RWPE2 (cell line): ENCODE measurements at regions not wholly inside any gene's neighbourhood (a gene's known extent, or its start where the extent isn't known, plus 50 kb on each side); places are given as distances from the start of the nearest gene placed in this dataset.

Experiments used
- ATAC-seq: fragments of 200-7000 bp; cut with Tn5 transposase; 3 replicates; pipeline ENCODE4 v1.9.1; 2021; ENCODE audit warnings: low read depth
- DNase-seq: peaks from one replicate; pipeline ENCODE4 v3.0.0-alpha.2; 2020; ENCODE audit warnings: low spot score
- H3K27ac ChIP-seq: fragments of 450-650 bp; 2 replicates; pipeline ENCODE4 v1.5.1; 2017; ENCODE audit warnings: mild to moderate bottlenecking; ENCODE audit not compliant: poor library complexity, severe bottlenecking
- H3K27me3 ChIP-seq: fragments of 250-450 bp; sonication (Bioruptor Pico); 2 replicates; pipeline ENCODE4 v1.5.1; 2021; ENCODE audit warnings: mild to moderate bottlenecking, moderate library complexity; ENCODE audit not compliant: insufficient read depth, poor library complexity, severe bottlenecking
- H3K36me3 ChIP-seq: fragments of 250-450 bp; sonication (Bioruptor Pico); 2 replicates; pipeline ENCODE4 v1.5.1; 2020; ENCODE audit warnings: low read depth, mild to moderate bottlenecking, moderate library complexity
- H3K4me1 ChIP-seq: fragments of 250-450 bp; sonication (Bioruptor Pico); 2 replicates; pipeline ENCODE4 v1.5.1; 2021; ENCODE audit warnings: mild to moderate bottlenecking, moderate library complexity; ENCODE audit not compliant: insufficient read depth, poor library complexity, severe bottlenecking
- H3K4me3 ChIP-seq: fragments of 250-450 bp; sonication (Bioruptor Pico); 2 replicates; pipeline ENCODE4 v1.5.1; 2021; ENCODE audit warnings: mild to moderate bottlenecking, moderate library complexity; ENCODE audit not compliant: severe bottlenecking
- H3K9me3 ChIP-seq: fragments of 250-450 bp; sonication (Bioruptor Pico); 2 replicates; pipeline ENCODE4 v1.5.1; 2021; ENCODE audit warnings: mild to moderate bottlenecking, moderate library complexity; ENCODE audit not compliant: severe bottlenecking
- TF ChIP-seq, protein P1 (sequence below): fragments of 450-650 bp; IDR thresholded peaks from one replicate; pipeline ENCODE4 v1.5.1; 2017; ENCODE audit warnings: mild to moderate bottlenecking, moderate library complexity; ENCODE audit not compliant: poor library complexity, severe bottlenecking

DNA sequence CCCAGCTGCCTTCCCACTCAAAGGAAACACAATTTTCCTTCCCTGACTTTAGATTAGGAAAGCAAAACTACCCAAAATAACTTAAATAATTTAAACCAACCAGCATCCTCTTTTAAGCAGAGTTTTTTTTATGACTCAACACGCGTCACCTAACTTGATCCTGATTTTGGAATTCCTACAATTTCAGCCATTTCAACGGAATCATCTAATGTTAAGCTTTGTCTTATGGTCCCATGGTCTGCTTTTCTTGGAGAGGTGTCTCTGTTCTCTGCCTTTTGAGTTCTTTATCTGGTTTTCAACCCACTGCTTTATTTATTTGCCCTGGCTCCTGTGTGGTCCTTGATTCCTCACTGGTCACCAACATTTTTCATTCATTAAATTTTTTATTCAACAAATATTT lies 219.2 kb upstream of the ARHGEF26 start:
- Histone ChIP-seq H3K4me1 (peaks cover 11% of the 10 kb centered on the region), H3K27ac (peak overlapping the region; percentile 59), H3K9me3 (no peaks in the 10 kb centered on the region), H3K36me3 (no peaks in the 10 kb centered on the region), H3K4me3 (no peak overlapping the region), H3K27me3 (no peaks in the 10 kb centered on the region)
- TF ChIP-seq, protein P1, sequence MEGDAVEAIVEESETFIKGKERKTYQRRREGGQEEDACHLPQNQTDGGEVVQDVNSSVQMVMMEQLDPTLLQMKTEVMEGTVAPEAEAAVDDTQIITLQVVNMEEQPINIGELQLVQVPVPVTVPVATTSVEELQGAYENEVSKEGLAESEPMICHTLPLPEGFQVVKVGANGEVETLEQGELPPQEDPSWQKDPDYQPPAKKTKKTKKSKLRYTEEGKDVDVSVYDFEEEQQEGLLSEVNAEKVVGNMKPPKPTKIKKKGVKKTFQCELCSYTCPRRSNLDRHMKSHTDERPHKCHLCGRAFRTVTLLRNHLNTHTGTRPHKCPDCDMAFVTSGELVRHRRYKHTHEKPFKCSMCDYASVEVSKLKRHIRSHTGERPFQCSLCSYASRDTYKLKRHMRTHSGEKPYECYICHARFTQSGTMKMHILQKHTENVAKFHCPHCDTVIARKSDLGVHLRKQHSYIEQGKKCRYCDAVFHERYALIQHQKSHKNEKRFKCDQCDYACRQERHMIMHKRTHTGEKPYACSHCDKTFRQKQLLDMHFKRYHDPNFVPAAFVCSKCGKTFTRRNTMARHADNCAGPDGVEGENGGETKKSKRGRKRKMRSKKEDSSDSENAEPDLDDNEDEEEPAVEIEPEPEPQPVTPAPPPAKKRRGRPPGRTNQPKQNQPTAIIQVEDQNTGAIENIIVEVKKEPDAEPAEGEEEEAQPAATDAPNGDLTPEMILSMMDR, result no peak
- DNase-seq (no peak), ATAC-seq (no peak)

DNA sequence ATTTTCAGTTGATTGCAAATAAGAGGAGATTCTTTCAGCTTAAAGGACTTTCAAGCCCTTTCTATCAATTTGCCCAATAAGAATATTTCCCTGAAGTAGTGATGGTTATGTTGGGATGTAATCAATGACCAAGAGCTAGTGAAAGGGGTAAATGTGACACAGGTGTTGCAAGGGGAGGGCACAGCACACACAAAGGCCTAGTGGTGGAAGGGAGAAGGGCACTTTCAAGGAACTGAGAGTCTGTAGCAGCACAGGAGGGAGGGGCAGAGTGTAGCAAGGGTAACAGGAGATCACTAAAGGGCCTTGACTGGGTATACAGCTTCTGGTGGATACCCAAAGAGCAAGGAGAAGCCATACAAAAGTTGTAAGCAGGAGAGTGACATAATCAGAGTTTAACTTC lies 217.8 kb upstream of the ARHGEF26 start:
- TF ChIP-seq, protein P1, result no peak
- no peak for ATAC-seq

DNA sequence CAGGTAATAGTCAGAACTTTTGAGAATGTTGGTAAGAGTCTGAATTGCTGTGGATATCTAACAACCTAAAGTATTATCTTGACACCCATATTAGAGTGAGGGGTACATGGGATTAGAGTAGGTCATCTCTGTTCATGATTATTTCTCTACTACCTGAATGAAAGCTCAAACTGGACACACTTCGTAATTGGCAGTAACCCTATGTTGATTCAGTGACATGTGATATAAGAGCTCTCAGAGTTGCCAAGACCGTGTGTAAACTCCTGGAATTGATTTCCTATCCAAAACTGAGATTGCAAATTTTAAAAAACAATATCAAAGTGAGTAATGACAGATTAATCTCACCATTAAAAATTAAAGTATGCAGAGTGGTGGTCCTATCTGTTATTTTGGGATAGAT lies 214.8 kb upstream of the ARHGEF26 start:
- TF ChIP-seq, protein P1, result no peak
- no peak overlapping the region for H3K4me3 ChIP-seq
- H3K27me3 ChIP-seq, result no peaks in the 10 kb centered on the region
- H3K27ac ChIP-seq, result no peak overlapping the region
- H3K9me3 ChIP-seq, result no peaks in the 10 kb centered on the region
- DNase-seq (no peak), ATAC-seq (no peak)
- peaks cover 8% of the 10 kb centered on the region for H3K4me1 ChIP-seq
- H3K36me3 ChIP-seq, result no peaks in the 10 kb centered on the region

More for the DNA sequence above, 217.8 kb upstream of the ARHGEF26 start:
- Histone ChIP-seq H3K9me3 (no peaks in the 10 kb centered on the region), H3K27me3 (no peaks in the 10 kb centered on the region), H3K27ac (no peak overlapping the region), H3K36me3 (no peaks in the 10 kb centered on the region), H3K4me1 (peaks cover 11% of the 10 kb centered on the region), H3K4me3 (no peak overlapping the region)
- no peak for DNase-seq

DNA sequence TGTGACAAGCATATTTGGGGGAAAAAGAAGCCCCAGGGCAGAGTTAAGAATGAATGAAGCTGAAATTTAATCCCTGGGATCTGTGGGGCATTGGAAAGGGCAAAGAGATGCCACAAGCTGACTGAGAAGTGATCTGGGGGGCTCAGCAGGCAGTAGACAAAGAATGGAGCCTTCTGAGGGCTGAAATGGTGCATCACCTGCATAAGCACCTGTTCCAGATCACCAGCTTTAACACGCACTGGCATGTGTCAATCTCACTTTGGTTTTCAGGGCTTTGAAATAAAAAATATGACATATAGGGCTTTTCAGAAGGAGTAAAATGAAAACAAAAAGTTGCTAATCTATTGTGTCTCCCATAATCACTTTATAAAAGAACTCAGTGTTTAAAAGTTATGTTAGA lies 210.8 kb upstream of the ARHGEF26 start:
- no peaks in the 10 kb centered on the region for H3K4me1 ChIP-seq
- H3K4me3 ChIP-seq, result no peak overlapping the region
- no peaks in the 10 kb centered on the region for H3K9me3 ChIP-seq
- H3K27me3 ChIP-seq, result no peaks in the 10 kb centered on the region
- H3K27ac ChIP-seq, result no peak overlapping the region
- TF ChIP-seq, protein P1, result no peak
- DNase-seq (no peak), ATAC-seq (no peak)
- H3K36me3 ChIP-seq, result no peaks in the 10 kb centered on the region

DNA sequence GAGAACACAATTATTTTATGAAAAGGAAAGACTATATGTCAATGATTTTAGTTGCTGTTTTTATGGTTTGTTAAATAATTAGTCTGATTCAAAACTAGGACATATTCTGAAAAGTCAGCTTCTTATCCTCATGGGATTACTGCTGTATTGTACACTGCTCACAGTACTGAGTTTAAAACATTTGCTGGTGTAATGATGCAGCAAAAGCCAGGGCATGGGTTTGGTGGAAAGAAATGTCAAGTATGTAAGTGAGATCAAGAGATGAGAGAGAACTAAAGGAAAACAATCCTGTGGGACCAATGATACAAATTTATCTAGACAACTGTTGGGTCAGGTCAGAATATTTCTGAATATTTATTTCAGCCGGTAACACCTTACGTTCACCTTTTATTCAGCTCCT lies 210.1 kb upstream of the ARHGEF26 start:
- no peak overlapping the region for H3K27ac ChIP-seq
- H3K4me1 ChIP-seq, result no peaks in the 10 kb centered on the region
- no peaks in the 10 kb centered on the region for H3K27me3 ChIP-seq
- H3K9me3 ChIP-seq, result no peaks in the 10 kb centered on the region
- no peaks in the 10 kb centered on the region for H3K36me3 ChIP-seq
- ATAC-seq (no peak), DNase-seq (no peak)
- TF ChIP-seq, protein P1, result no peak
- no peak overlapping the region for H3K4me3 ChIP-seq
